ENCODE measurements at regions not wholly inside any gene's neighbourhood (a gene's known extent, or its start where the extent isn't known, plus 50 kb on each side); places are given as distances from the start of the nearest gene placed in this dataset.

DNA sequence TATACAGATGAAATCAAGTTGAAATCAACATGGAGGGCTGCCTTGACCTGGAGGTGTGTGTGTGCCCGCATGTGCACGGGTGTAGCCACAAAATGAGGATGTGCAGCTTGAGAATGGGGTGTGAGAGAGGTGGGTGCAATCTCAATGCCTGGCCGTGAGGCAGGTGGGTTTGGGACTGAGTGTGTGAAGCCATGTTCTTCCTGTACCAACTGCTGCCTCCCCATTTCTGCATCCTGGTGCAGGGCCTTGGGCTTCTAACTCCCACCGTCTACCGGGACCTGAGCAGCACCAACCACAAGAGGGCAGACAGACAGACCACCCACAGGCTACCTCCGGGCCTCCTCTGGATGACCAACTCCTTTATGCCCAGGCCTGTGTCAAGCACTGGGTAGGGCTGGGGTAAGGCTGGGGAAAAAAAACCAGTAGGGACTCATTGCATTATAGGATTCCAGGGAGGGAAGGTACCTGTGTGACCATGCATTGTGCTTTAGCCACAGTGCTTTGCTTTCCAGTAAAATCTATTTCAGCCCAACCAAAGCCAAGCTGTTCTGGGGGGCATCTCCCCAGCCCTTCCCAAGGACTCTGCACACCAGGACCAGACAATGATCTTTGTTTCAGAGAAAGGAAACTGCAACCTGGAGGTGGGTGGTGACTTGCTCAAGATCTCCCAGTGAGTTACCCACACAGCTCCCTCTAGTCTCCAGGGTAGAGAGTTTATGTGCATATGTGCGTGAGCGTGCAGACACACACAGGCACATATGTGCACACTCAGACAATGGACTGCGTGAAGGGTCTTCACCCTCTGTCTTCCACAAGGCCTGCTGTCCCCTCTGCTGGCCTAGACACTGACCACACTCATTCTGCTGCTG lies 162.2 kb upstream of the TLE3 start:
- H3K27me3 ChIP-seq (ENCODE audit: control insufficient read depth, insufficient read depth, low read length) = peaks cover 21% of the 10 kb centered on the region
- H3K27ac ChIP-seq (ENCODE audit: low read depth, low read length) = no peak overlapping the region
- H3K4me3 ChIP-seq (ENCODE audit: low read depth, low read length) = no peak overlapping the region
- TF ChIP-seq, protein P1, sequence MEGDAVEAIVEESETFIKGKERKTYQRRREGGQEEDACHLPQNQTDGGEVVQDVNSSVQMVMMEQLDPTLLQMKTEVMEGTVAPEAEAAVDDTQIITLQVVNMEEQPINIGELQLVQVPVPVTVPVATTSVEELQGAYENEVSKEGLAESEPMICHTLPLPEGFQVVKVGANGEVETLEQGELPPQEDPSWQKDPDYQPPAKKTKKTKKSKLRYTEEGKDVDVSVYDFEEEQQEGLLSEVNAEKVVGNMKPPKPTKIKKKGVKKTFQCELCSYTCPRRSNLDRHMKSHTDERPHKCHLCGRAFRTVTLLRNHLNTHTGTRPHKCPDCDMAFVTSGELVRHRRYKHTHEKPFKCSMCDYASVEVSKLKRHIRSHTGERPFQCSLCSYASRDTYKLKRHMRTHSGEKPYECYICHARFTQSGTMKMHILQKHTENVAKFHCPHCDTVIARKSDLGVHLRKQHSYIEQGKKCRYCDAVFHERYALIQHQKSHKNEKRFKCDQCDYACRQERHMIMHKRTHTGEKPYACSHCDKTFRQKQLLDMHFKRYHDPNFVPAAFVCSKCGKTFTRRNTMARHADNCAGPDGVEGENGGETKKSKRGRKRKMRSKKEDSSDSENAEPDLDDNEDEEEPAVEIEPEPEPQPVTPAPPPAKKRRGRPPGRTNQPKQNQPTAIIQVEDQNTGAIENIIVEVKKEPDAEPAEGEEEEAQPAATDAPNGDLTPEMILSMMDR (IDR thresholded peaks at IDR 0.05; ENCODE audit: low read depth, low read length) = peak; percentile 19; the same call in 1 of the 2 replicates
- ChIA-PET CTCF (no interaction called here), POLR2A (no interaction called here)
- no peak for DNase-seq (ENCODE audit: low read depth, low spot score)
- H3K9me3 ChIP-seq (ENCODE audit: control insufficient read depth, insufficient read depth, low read length) = peaks cover 3% of the 10 kb centered on the region; the same call in 1 of the 2 replicates

DNA sequence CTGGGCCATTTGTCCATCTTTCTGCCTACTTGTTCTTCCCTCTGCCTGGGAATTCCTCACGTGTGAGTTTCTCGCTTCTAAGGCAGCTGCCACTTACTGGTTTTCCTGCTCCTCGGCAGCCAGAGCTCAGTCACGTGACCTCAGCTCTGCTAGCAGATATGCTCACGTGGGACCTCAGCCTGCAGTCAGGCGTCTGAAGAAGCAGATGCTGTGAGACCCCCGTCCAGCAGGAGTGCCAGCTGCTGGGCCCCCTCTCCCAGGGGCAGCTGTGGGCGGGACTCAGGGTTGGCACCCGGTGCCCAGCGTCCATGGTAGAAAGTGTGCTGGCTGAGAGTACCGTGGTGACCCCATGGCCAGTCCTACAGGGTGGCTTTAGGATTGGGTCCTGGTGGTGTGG lies 161.3 kb upstream of the TLE3 start:
- peaks cover 25% of the 10 kb centered on the region for H3K27me3 ChIP-seq (ENCODE audit: control insufficient read depth, insufficient read depth, low read length)
- TF ChIP-seq, protein P1 (IDR thresholded peaks at IDR 0.05; ENCODE audit: low read depth, low read length) = no peak
- H3K9me3 ChIP-seq (ENCODE audit: control insufficient read depth, insufficient read depth, low read length) = peaks cover 3% of the 10 kb centered on the region; the same call in 1 of the 2 replicates
- H3K27ac ChIP-seq (ENCODE audit: low read depth, low read length) = no peak overlapping the region
- H3K4me3 ChIP-seq (ENCODE audit: low read depth, low read length) = no peak overlapping the region
- DNase-seq (ENCODE audit: low read depth, low spot score) = peak; percentile 33
- POLR2A ChIA-PET = no interaction called here
- CTCF ChIA-PET = no interaction called here

DNA sequence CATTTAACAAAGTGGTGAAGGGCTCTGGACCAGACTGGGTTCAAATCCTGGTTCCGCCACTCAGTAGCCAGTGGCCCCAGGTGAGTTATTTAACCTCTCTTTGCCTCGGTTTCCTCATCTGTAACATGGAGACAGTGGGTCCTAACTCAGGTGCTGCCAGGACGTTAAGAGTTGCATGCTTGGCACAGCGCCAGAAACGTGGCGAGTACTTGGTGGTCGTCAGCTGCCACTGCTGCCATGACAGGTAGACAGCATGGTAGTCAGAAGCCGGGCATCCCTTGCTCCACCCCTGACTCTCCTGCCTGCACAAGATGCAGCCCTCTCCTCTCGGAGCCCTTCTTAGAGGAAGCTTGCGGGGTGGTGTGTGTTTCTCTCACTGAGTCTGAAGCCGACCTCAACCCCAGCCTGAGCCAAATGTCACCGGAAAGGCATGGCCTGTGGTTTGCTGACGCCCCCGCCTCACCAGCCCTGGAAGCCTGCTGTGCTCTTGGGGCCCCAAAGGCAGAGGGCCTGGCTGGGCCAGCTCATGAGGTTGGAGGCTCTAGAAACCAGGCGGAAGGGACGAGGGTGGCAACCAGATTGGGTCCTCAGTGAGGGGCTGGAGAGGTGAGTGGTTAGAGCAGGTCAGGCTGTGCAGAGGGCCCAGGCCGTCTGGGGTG lies 160.8 kb upstream of the TLE3 start:
- TF ChIP-seq, protein P1 (IDR thresholded peaks at IDR 0.05; ENCODE audit: low read depth, low read length) = no peak
- ChIA-PET CTCF (no interaction called here), POLR2A (no interaction called here)
- Histone ChIP-seq H3K9me3 (ENCODE audit: control insufficient read depth, insufficient read depth, low read length) (peaks cover 3% of the 10 kb centered on the region; the same call in 1 of the 2 replicates), H3K4me3 (ENCODE audit: low read depth, low read length) (no peak overlapping the region), H3K27me3 (ENCODE audit: control insufficient read depth, insufficient read depth, low read length) (peaks cover 27% of the 10 kb centered on the region), H3K27ac (ENCODE audit: low read depth, low read length) (no peak overlapping the region)
- DNase-seq (ENCODE audit: low read depth, low spot score) = no peak

DNA sequence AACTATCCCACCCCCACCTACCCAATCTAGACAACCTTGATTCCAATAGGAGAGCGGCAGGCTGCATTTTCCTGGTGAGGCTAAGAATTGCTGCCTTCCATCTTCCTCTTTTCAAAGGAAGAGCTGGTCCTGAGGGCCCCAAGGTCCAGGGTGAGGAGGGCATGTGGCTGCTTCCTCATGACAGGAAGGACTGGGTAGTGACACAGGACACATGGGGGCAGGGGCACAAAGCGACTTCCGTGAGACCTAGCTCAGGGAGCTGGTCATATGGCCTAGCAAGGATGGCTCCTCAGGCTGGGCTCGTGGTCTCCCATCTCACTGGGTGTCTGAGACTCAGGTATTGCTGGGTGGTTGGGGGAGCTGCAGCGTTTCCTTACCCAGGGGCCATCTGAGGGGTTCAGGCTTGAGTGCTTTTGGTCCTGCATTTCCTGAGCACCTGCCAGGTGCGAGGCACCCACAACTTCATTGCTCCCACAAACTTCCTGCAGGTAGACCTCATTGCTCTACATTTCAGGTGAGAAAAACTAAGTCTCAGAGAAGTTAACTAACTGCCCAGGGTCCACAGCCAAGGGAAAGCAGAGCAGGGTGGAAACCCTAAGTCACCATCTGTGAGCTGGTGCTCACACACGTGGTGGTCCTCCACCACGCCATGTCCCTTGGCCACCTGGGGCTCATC lies 160.0 kb upstream of the TLE3 start:
- peaks cover 31% of the 10 kb centered on the region for H3K27me3 ChIP-seq (ENCODE audit: control insufficient read depth, insufficient read depth, low read length)
- DNase-seq (ENCODE audit: low read depth, low spot score) = no peak
- peaks cover 3% of the 10 kb centered on the region; the same call in 1 of the 2 replicates for H3K9me3 ChIP-seq (ENCODE audit: control insufficient read depth, insufficient read depth, low read length)
- no peak overlapping the region for H3K27ac ChIP-seq (ENCODE audit: low read depth, low read length)
- ChIA-PET CTCF (no interaction called here), POLR2A (no interaction called here)
- TF ChIP-seq, protein P1 (IDR thresholded peaks at IDR 0.05; ENCODE audit: low read depth, low read length) = no peak
- no peak overlapping the region for H3K4me3 ChIP-seq (ENCODE audit: low read depth, low read length)

Data from AG04450 (cell line).